HepG2 (cell line): ENCODE measurements at regions not wholly inside any gene's neighbourhood (a gene's known extent, or its start where the extent isn't known, plus 50 kb on each side); places are given as distances from the start of the nearest gene placed in this dataset.

Experiments used
- ATAC-seq: fragments of 200-7000 bp; cut with Tn5 transposase; 3 replicates; pipeline ENCODE4 v1.9.1; 2020; ENCODE audit warnings: mild to moderate bottlenecking, moderate library complexity
- BruUV-seq: library from RNA; stranded (reverse); fragments of 400-500 nt; replicated peaks from 2 replicates; lab custom pipeline; 2021; lab: Mats Ljungman, UMichigan
- CTCF ChIA-PET: fragments of 300-600 bp; formaldehyde crosslinking; extraction: SDS; loops from one replicate; lab custom pipeline; 2021; ENCODE audit warnings: low total read pairs, inconsistent platforms, low intra/inter-chr PET ratio; lab: Yijun Ruan, JAX
- POLR2A ChIA-PET: fragments of 350-600 bp; sonication (Branson Sonifier 250); formaldehyde crosslinking; loops from one replicate; lab custom pipeline; 2020; ENCODE audit warnings: antibody characterized with exemption, inconsistent platforms; lab: Yijun Ruan, JAX
- DNase-seq: peaks from one replicate; pipeline ENCODE4 v3.0.0-alpha.2; 2015; ENCODE audit warnings: low spot score
- FAIRE-seq: peaks from 3 replicates; lab custom pipeline; 2011; peaks lifted over from hg19 to GRCh38; lab: Jason Lieb, UNC
- H2AFZ ChIP-seq: one replicate; pipeline ENCODE4 v1.6.1; 2011; ENCODE audit warnings: low read length, inconsistent platforms
- H3K27ac ChIP-seq: fragments of 300-600 bp; 3 replicates; pipeline ENCODE4 v1.8.0; 2011; ENCODE audit warnings: mixed run types, mild to moderate bottlenecking, mixed read lengths, low read length, inconsistent platforms; ENCODE audit not compliant: insufficient read depth; ENCODE audit errors: extremely low read length
- H3K27me3 ChIP-seq, 2 experiments: fragments of 200-600 bp in 1 of 2; 2 replicates in 1 of 2; 3 replicates in 1 of 2; pipeline versions ENCODE4 v1.6.0 to v1.8.0; 2011; ENCODE audit warnings: low read length in 2 of 2, mild to moderate bottlenecking in 2 of 2, moderate library complexity in 2 of 2, inconsistent platforms in 1 of 2; ENCODE audit not compliant: insufficient read depth in 2 of 2, control insufficient read depth in 1 of 2
- H3K36me3 ChIP-seq, 2 experiments: fragments of 200-600 bp in 1 of 2; replicated peaks in 1 of 2; 2 replicates in 1 of 2; 3 replicates in 1 of 2; pipeline versions ENCODE4 v1.5.1 to v1.8.0; 2011; ENCODE audit warnings: low read length in 2 of 2, inconsistent platforms in 1 of 2; ENCODE audit not compliant: insufficient read depth in 2 of 2, control insufficient read depth in 1 of 2
- H3K4me1 ChIP-seq: 2 replicates; pipeline ENCODE4 v1.5.1; 2012; ENCODE audit warnings: low read length, inconsistent platforms; ENCODE audit not compliant: insufficient read depth
- H3K4me2 ChIP-seq: 2 replicates; pipeline ENCODE4 v1.6.0; 2011; ENCODE audit warnings: low read depth, low read length, inconsistent platforms
- H3K4me3 ChIP-seq, 3 experiments: fragments of 200-600 bp in 1 of 3; sonication (generic), shearing (Covaris generic) in 1 of 3; replicated peaks in 1 of 3; 2 replicates each; pipeline ENCODE4 v1.5.1; 2011 to 2016; ENCODE audit warnings: low read length in 3 of 3, inconsistent platforms in 2 of 3, low read depth in 2 of 3, mild to moderate bottlenecking in 2 of 3, control low read depth in 1 of 3, mixed read lengths in 1 of 3; ENCODE audit not compliant: insufficient read depth in 1 of 3
- H3K79me2 ChIP-seq: one replicate; pipeline ENCODE4 v1.6.1; 2011; ENCODE audit warnings: low read length, inconsistent platforms; ENCODE audit not compliant: insufficient read depth
- H3K9ac ChIP-seq: 2 replicates; pipeline ENCODE4 v1.6.0; 2011; ENCODE audit warnings: mild to moderate bottlenecking, low read depth, low read length, inconsistent platforms; ENCODE audit not compliant: insufficient read depth
- H3K9me3 ChIP-seq: 2 replicates; pipeline ENCODE4 v1.5.1; 2012; ENCODE audit warnings: mild to moderate bottlenecking, low read length
- H4K20me1 ChIP-seq: 2 replicates; pipeline ENCODE4 v1.6.0; 2011; ENCODE audit warnings: inconsistent platforms, mild to moderate bottlenecking, low read length, moderate library complexity; ENCODE audit not compliant: insufficient read depth
- MAFF ChIP-seq: IDR thresholded peaks from 2 replicates; pipeline ENCODE4 v1.6.1; 2011; ENCODE audit warnings: low read depth, low read length, improper control_type of control experiment
- MAFK ChIP-seq, 2 experiments: IDR thresholded peaks in 1 of 2; conservative IDR thresholded peaks in 1 of 2; 2 replicates each; pipeline ENCODE4 v1.6.1; 2011; ENCODE audit warnings: improper control_type of control experiment in 2 of 2, low read length in 2 of 2
- RARG ChIP-seq: sonication (generic); formaldehyde crosslinking; IDR thresholded peaks from 2 replicates; pipeline ENCODE4 v1.4.0; 2020; ENCODE audit warnings: low read depth, mild to moderate bottlenecking, missing genetic modification reagents
- SMAD3 ChIP-seq: sonication (generic); formaldehyde crosslinking; IDR thresholded peaks from 2 replicates; pipeline ENCODE4 v1.4.0; 2020; ENCODE audit warnings: missing genetic modification reagents
- TAF1 ChIP-seq: sonication (generic); formaldehyde crosslinking; IDR thresholded peaks from 2 replicates; pipeline ENCODE4 v1.4.0; 2020; ENCODE audit warnings: missing genetic modification reagents
- TAF15 ChIP-seq: fragments of 200-400 bp; formaldehyde crosslinking; IDR thresholded peaks from one replicate; pipeline ENCODE4 v1.6.1; 2018; ENCODE audit warnings: mild to moderate bottlenecking, low read depth, low read length; ENCODE audit not compliant: poor library complexity, severe bottlenecking
- WGBS: methylation state at CpG from one replicate; pipeline ENCODE4 v1.1.6; 2017; ENCODE audit warnings: low lambda C conversion rate; 5-methylcytosine and 5-hydroxymethylcytosine counted together
- in situ Hi-C: cut with HindIII; loops from 2 replicates; pipeline ENCODE4 v1.10.0; 2017; ENCODE audit warnings: low pct_unique_long_range_greater_than_20kb; ENCODE audit not compliant: extremely low pct_ligation_motif_present
- intact Hi-C: fragments of 100-400 bp; cut with micrococcal nuclease; formaldehyde crosslinking; loops from one replicate; pipeline ENCODE4 v1.10.0; 2022; ENCODE audit not compliant: unreplicated experiment
- TF ChIP-seq, protein P1 (sequence below): sonication (generic); formaldehyde crosslinking; IDR thresholded peaks from 2 replicates; pipeline ENCODE4 v1.8.1; 2023; ENCODE audit warnings: mild to moderate bottlenecking, missing genetic modification reagents, borderline replicate concordance

GRCh38 chr1:195704028-195704427 lies 904.2 kb downstream of the KCNT2 start:
- H4K20me1 ChIP-seq: no peaks in the 10 kb centered on the region
- ChIA-PET CTCF (no interaction called here), POLR2A (no interaction called here)
- no peak overlapping the region for H3K4me2 ChIP-seq
- no peaks in the 10 kb centered on the region for H3K36me3 ChIP-seq
- H3K4me3 ChIP-seq: no peak overlapping the region
- no peaks in the 10 kb centered on the region for H3K4me1 ChIP-seq
- WGBS: 2% methylated on average over 2 of the region's 2 CpGs
- H3K27me3 ChIP-seq: no peaks in the 10 kb centered on the region
- FAIRE-seq: no peak
- BruUV-seq: no TSS peak
- no peaks in the 10 kb centered on the region for H3K9me3 ChIP-seq
- H2AFZ ChIP-seq: no peak overlapping the region
- intact Hi-C loops: no loop called here
- ATAC-seq: no peak
- TF ChIP-seq MAFK (conservative IDR thresholded peaks at IDR 0.05 in 1 of 2, IDR thresholded peaks at IDR 0.05 in 1 of 2; ENCODE audit: low read length in 2 of 2): peak in 1 of 2 experiments; percentile 37; a peak in 1 of 4 replicates
- no peak for TF ChIP-seq TAF15
- no peak for TF ChIP-seq SMAD3
- no peak for TF ChIP-seq RARG
- TF ChIP-seq TAF1 (CRISPR knock-in tag): no peak
- H3K9ac ChIP-seq: no peak overlapping the region
- H3K79me2 ChIP-seq: no peaks in the 10 kb centered on the region
- in situ Hi-C loops: no loop called here
- no peak for DNase-seq
- no peak overlapping the region for H3K27ac ChIP-seq

- no peak for DNase-seq
- no peaks in the 10 kb centered on the region for H3K36me3 ChIP-seq
- TF ChIP-seq, protein P1, sequence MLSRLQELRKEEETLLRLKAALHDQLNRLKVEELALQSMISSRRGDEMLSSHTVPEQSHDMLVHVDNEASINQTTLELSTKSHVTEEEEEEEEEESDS (CRISPR knock-in tag): no peak
- TF ChIP-seq MAFF (peak; percentile 49; the same call in 1 of the 2 replicates), MAFK (conservative IDR thresholded peaks at IDR 0.05 in 1 of 2, IDR thresholded peaks at IDR 0.05 in 1 of 2; ENCODE audit: low read length in 2 of 2) (peak; percentile 56 to 79)
- TF ChIP-seq, all 625 proteins: peak for 2
- H3K4me2 ChIP-seq: no peak overlapping the region
- no peaks in the 10 kb centered on the region for H3K27me3 ChIP-seq
- H2AFZ ChIP-seq: no peak overlapping the region
- no peaks in the 10 kb centered on the region for H3K4me1 ChIP-seq
- in situ Hi-C loops: no loop called here
- FAIRE-seq (no peak), ATAC-seq (no peak)
- no peak overlapping the region for H3K4me3 ChIP-seq
- no peaks in the 10 kb centered on the region for H3K9me3 ChIP-seq
- no TSS peak for BruUV-seq
- intact Hi-C loops: no loop called here
- no peaks in the 10 kb centered on the region for H4K20me1 ChIP-seq
- ChIA-PET CTCF (no interaction called here), POLR2A (no interaction called here)
- no peaks in the 10 kb centered on the region for H3K79me2 ChIP-seq
- WGBS: under 1% methylated on average over 5 of the region's 5 CpGs
- H3K9ac ChIP-seq: no peak overlapping the region
- H3K27ac ChIP-seq: no peak overlapping the region
Measured at GRCh38 chr1:195701149-195701548, 907.1 kb downstream of the KCNT2 start.
